Breast epithelium (tissue), 4 donors: ENCODE measurements at regions not wholly inside any gene's neighbourhood (a gene's known extent, or its start where the extent isn't known, plus 50 kb on each side); places are given as distances from the start of the nearest gene placed in this dataset.

ENCODE experiments used
- DNase-seq, 2 donors: peaks; one replicate each; pipeline ENCODE4 v3.0.0-alpha.2; 2019; ENCODE audit warnings: low spot score in 2 of 2
- H3K27ac ChIP-seq, 2 donors: fragments of 200-600 bp; sonication (generic) in 1 of 2; one replicate each; pipeline ENCODE4 v1.5.1; 2016 to 2019; ENCODE audit warnings: mild to moderate bottlenecking in 1 of 2
- H3K27me3 ChIP-seq, 2 donors: fragments of 200-600 bp; sonication (generic) in 1 of 2; one replicate each; pipeline versions ENCODE4 v1.5.1 to v1.6.0; 2017 to 2019; ENCODE audit warnings: control low read depth in 1 of 2, mild to moderate bottlenecking in 1 of 2
- H3K36me3 ChIP-seq: fragments of 200-600 bp; one replicate; pipeline ENCODE4 v1.5.1; 2019
- H3K4me1 ChIP-seq, 2 donors: fragments of 200-600 bp; sonication (generic); one replicate each; pipeline ENCODE4 v1.5.1; 2016 to 2019; ENCODE audit warnings: control low read depth in 1 of 2
- H3K4me3 ChIP-seq, 3 donors: fragments of 200-600 bp; sonication (generic); 1 replicate in 2 of 3; 2 replicates in 1 of 3; pipeline ENCODE4 v1.5.1; 2016 to 2019; ENCODE audit warnings: mild to moderate bottlenecking in 3 of 3, moderate library complexity in 2 of 3
- H3K9me3 ChIP-seq, 2 donors: fragments of 200-600 bp; sonication (generic) in 1 of 2; one replicate each; pipeline ENCODE4 v1.5.1; 2016 to 2019; ENCODE audit warnings: control low read depth in 1 of 2
- CTCF ChIP-seq, 3 donors: fragments of 450-650 bp; IDR thresholded peaks; one replicate each; pipeline ENCODE4 v1.5.1; 2016 to 2017; ENCODE audit warnings: antibody characterized with exemption in 3 of 3, mild to moderate bottlenecking in 3 of 3, moderate library complexity in 3 of 3
- POLR2A ChIP-seq: fragments of 450-650 bp; IDR thresholded peaks from one replicate; pipeline ENCODE4 v1.6.1; 2016; ENCODE audit warnings: antibody characterized with exemption, mild to moderate bottlenecking, moderate library complexity
- POLR2AphosphoS5 ChIP-seq, 3 donors: sonication (generic); formaldehyde crosslinking; IDR thresholded peaks; one replicate each; pipeline ENCODE4 v1.6.1; 2017; ENCODE audit warnings: antibody characterized with exemption in 3 of 3
- intact Hi-C: fragments of 100-400 bp; cut with DNase I; formaldehyde crosslinking; loops from one replicate; pipeline ENCODE4 v1.15.1; 2023; ENCODE audit warnings: low total_unique reads

- TF ChIP-seq POLR2AphosphoS5 (IDR thresholded peaks at IDR 0.05) (no peak), CTCF (IDR thresholded peaks at IDR 0.05) (no peak), POLR2A (no peak)
- no peak overlapping the region for H3K4me3 ChIP-seq
- DNase-seq: no peak
- no peaks in the 10 kb centered on the region for H3K27me3 ChIP-seq
- H3K36me3 ChIP-seq: no peaks in the 10 kb centered on the region
- H3K9me3 ChIP-seq: peaks cover 7 to 10% of the 10 kb centered on the region in 2 donors
- intact Hi-C loops: no loop called here
- no peaks in the 10 kb centered on the region for H3K4me1 ChIP-seq
- no peak overlapping the region for H3K27ac ChIP-seq
Observed at GRCh38 chr14:85115921-85116320, 414.0 kb upstream of the FLRT2 start.

GRCh38 chr14:85118274-85118673 lies 411.7 kb upstream of the FLRT2 start:
- no peak overlapping the region for H3K4me3 ChIP-seq
- H3K9me3 ChIP-seq: no peaks in the 10 kb centered on the region
- H3K36me3 ChIP-seq: no peaks in the 10 kb centered on the region
- TF ChIP-seq POLR2A (no peak), CTCF (IDR thresholded peaks at IDR 0.05) (no peak), POLR2AphosphoS5 (IDR thresholded peaks at IDR 0.05) (no peak)
- no peak for DNase-seq
- no peak overlapping the region for H3K27ac ChIP-seq
- no peaks in the 10 kb centered on the region for H3K27me3 ChIP-seq
- intact Hi-C loops: no loop called here
- no peaks in the 10 kb centered on the region for H3K4me1 ChIP-seq

- Histone ChIP-seq H3K36me3 (no peaks in the 10 kb centered on the region), H3K4me1 (no peaks in the 10 kb centered on the region), H3K27me3 (no peaks in the 10 kb centered on the region), H3K9me3 (no peaks in the 10 kb centered on the region), H3K27ac (no peak overlapping the region), H3K4me3 (no peak overlapping the region)
- intact Hi-C loops: loop anchor here (5.0 kb wide), 1 partner anchor 110 kb away; no protein-coding TSS in a partner anchor
- DNase-seq: no peak
- TF ChIP-seq POLR2A (no peak), POLR2AphosphoS5 (IDR thresholded peaks at IDR 0.05) (no peak), CTCF (IDR thresholded peaks at IDR 0.05) (no peak)
Observed at GRCh38 chr14:85122690-85123089, 407.3 kb upstream of the FLRT2 start.

- H3K9me3 ChIP-seq: no peaks in the 10 kb centered on the region
- TF ChIP-seq POLR2AphosphoS5 (IDR thresholded peaks at IDR 0.05) (no peak), POLR2A (no peak), CTCF (IDR thresholded peaks at IDR 0.05) (no peak)
- H3K27ac ChIP-seq: no peak overlapping the region
- H3K27me3 ChIP-seq: no peaks in the 10 kb centered on the region
- H3K36me3 ChIP-seq: no peaks in the 10 kb centered on the region
- no peak overlapping the region for H3K4me3 ChIP-seq
- intact Hi-C loops: loop anchor here (5.0 kb wide), 1 partner anchor 111 kb away; no protein-coding TSS in a partner anchor
- H3K4me1 ChIP-seq: no peaks in the 10 kb centered on the region
- DNase-seq: no peak
Observed at GRCh38 chr14:85123755-85124154, 406.2 kb upstream of the FLRT2 start.

GRCh38 chr14:85124631-85125290 lies 405.2 kb upstream of the FLRT2 start:
- Histone ChIP-seq H3K36me3 (no peaks in the 10 kb centered on the region), H3K4me3 (no peak overlapping the region), H3K4me1 (no peaks in the 10 kb centered on the region), H3K27ac (no peak overlapping the region), H3K9me3 (no peaks in the 10 kb centered on the region), H3K27me3 (no peaks in the 10 kb centered on the region)
- DNase-seq: no peak
- TF ChIP-seq POLR2AphosphoS5 (IDR thresholded peaks at IDR 0.05) (no peak), CTCF (IDR thresholded peaks at IDR 0.05) (no peak), POLR2A (no peak)
- intact Hi-C loops: loop anchor here (5.0 kb wide), 1 partner anchor 112 kb away; no protein-coding TSS in a partner anchor
